Hematopoietic multipotent progenitor cell treated with erythropoietin and hydrocortisone succinate and interleukin-3 and kit ligand, for 17 days (in vitro differentiated cells): ENCODE measurements at regions not wholly inside any gene's neighbourhood (a gene's known extent, or its start where the extent isn't known, plus 50 kb on each side); places are given as distances from the start of the nearest gene placed in this dataset.

Experiments
- DNase-seq: peaks from one replicate; pipeline ENCODE4 v3.0.0-alpha.2; 2015; ENCODE audit warnings: low spot score

DNA sequence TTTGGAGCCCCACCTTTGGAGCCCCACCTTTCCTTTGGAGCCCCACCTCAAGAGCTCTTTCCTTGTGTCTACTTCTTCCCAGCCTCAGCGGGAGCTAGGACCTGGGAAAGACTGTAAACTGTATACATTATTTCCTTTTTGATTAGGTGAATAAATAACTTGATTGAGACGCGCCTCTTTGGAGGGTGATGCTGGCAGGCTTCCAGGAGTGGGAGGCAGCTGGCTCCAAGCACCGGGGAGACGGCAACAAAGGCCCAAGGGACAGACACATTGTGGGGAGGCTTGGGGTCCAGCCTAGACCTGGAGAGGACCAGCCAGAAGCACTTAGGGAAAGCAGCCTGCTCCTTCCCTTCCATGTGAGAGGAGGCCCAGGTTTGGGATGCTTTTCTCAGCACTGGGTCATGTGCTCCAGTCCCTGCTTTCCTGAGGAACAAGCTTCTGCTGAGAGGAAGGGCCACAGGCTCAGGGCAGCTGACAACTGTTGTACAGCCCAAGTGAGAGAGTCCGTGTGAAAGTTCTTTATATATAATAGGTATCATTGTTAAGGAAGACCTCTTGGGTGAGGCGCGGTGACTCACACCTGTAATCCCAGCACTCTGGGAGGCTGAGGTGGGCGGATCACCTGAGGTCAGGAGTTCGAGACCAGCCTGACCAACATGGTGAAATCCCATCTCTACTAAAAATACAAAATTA, 297.2 kb upstream of the SLC14A2 start:
- DNase-seq: no peak

GRCh38 chr18:45320724-45321123, 294.6 kb upstream of the SLC14A2 start:
- DNase-seq: no peak

DNA sequence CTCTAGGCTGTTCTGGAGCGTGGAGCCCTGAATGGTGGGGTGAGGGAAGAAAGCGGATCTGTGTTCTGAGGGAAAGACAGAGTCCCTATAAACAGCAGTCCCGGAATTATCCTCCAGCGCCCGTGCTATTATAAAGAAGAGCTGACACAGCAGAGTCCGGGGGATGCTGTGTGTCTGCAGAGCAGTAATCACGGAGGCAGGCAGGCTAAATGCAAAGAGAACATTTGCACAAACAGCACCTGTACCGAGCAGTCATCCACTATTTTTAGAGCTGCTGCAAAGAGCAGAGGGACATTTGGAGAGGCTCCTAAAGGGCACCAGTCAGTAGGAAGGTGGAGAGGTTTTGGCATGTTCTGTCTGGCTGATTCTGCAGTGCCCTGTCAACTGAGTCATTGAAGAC, 293.8 kb upstream of the SLC14A2 start:
- no peak for DNase-seq

DNA sequence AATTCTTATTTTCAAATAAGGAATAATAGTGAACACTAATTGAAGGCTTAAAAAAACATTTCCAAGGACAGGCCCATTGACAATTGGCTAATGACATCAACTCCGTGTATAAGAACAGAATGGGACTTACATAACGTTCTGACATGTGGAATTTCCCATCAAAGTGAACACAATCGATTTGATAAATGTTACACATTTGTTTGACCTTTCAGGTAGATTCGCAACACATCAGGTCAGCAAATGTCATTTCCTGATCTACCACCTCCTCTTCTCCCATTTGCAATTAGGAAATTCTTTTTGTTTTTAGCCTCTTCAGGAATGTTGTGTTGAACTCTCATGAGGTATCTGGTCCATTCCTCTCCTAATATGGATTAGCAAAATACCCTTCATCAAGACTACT, 292.9 kb upstream of the SLC14A2 start:
- no peak for DNase-seq

GRCh38 chr18:45324101-45324494, 291.2 kb upstream of the SLC14A2 start:
- no peak for DNase-seq

DNA sequence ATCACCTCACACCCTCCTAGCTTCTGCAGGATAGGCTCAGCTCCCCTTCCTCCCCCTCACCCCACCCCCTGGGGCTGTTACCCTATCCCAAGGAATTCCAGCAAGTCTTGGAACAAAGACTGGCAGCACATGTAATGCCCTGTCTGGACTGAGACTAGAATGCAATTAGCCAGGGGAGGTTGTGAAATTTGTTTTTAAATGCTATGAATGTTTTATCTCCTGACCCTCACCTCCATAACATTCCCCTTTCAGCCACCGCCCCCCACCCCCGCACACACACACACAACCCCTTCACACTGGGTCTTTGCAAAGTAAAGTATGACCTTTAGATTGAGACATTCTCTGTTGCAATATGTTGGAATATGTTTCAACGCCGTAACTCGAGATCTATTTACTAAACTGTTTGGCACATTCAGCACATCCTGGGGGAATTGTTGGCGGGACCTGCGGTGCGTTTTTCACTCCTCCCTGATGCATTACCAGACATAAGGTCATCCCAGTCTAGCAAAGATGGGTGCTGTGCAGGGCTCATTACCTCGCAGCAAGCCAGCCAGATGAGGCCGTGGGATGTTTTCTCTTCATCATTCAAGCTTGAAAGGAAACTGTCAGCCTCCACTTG, 290.7 kb upstream of the SLC14A2 start:
- no peak for DNase-seq

DNA sequence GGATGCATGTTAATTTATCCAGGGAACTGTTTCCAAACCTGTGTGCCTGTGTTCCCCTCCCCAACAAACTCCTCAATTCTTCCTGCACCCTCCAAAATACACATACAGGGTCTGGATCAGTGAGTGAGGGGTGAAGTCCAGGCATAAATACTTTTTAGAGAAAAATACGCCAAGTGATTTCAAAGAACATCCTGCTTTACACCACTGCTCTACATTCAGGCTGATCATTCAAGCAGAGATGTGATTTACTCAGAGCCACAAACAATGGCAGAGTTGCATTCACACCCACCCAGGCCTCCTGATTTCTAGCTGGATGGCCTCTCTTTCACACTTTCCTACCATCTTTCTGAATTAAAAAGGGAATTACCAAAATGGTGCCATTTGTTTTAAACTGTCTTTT, 289.5 kb upstream of the SLC14A2 start:
- no peak for DNase-seq

GRCh38 chr18:45326505-45326904, 288.8 kb upstream of the SLC14A2 start:
- DNase-seq: no peak

DNA sequence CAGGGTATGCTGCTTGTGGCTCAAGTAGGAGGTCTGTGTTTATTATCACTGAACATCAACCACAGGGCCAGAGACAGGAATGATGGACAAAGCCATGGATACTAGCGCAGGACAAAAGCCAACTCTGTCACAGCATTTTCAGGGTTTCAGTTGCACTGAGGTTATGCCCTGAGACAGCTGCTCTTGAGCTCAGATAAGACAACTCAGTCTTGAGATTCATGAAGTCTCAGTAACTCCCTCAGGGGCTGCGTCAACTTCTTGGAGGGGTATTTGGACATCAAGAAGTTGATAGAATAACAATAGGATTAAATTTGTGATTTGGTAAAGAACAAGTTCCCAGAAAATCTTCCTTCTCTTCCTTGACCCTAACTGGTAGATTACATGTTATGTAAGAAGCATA, 287.0 kb upstream of the SLC14A2 start:
- no peak for DNase-seq

DNA sequence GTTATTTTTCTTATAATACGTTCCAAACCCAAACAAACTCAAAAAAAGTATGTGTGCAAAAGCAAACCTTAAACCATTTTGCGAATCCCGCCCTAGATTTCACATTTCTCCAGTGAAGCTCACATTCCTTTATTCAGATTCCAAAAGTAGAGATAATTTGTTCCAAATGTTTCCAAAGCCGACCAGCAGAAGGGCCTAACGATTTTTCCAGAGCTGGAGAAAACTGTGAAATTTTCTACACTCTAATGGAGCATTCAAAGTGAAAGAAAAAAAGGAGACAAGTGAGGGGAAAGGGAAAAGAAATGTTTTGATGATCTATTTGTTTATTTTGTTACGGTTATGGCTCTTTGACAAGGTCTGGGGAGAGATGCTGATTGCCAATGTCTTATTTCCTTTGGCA, 286.5 kb upstream of the SLC14A2 start:
- DNase-seq: no peak

DNA sequence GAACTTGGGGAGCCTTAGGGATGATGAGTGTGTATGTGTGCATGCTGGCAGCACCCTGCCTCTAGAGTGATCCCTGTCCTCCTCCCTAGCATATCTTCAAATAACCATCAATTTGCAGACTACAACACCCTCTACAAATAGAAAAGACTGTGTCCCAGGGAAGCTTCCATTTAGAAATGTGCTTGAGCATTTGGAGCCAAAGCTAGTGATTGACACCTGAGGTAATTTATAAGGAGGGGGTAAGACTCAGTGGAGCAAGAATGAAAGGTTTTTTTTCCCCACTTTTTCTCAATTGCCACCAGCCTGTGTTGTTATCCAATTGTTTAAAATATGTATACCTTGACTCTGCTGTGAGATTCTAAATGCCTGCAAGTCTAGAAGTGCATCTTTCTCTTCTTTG, 286.0 kb upstream of the SLC14A2 start:
- DNase-seq: no peak

GRCh38 chr18:45330170-45330594, 285.1 kb upstream of the SLC14A2 start:
- no peak for DNase-seq

DNA sequence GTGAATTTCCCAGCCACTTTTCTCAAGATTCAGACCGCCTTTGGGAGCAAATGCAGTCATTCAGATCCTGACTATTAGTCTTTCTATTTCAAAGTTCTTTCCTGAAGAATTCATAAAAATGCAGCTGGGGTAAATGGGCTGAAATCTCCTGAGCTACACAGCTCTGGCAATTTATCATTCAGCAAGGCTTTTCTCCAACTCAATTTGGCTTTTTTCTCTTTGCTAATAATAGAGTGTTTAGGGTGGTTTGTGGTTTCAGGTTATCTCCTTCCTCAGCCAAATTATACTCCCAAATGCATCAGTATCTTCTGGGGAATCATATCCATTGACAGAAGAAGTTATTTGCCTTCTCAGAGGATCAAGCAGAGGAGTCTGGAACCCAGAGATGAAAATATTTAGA, 282.4 kb upstream of the SLC14A2 start:
- no peak for DNase-seq

GRCh38 chr18:45334191-45334590, 281.1 kb upstream of the SLC14A2 start:
- DNase-seq: no peak

DNA sequence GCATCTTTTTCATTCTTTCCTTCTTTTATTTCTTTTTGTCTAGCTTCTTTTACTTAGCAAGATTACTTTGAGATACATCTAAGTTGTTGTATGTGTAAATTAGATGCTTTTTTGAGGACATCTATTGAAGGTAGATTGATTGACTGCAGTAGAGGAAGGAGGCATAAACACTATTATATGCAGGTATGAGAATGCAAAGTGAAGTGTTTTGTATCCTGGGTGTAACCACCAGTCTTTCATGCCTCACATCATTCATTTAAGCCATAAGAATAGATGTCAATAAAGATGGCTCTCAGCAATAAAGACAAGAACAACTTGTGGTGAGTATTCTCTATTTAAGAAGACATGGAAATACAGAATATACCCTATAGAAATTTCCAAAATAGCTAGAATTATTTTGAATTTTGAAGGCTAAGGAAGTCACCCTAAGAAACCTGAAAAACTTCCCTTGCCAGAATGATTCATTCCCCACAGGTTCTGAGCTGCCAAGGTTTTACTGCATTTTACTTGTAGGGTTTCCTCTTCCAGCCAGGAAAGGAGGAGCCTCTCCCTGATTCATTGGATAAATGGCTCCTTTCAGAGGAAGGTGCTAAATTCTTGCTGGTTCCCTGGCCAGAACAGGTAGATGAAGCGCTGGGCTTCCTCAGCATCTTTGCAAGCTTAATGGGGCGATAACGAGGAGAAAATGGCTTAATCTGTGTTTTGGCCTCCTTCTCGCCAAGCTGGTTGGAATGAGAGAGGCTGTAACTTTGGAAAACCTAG, 279.8 kb upstream of the SLC14A2 start:
- DNase-seq: no peak

DNA sequence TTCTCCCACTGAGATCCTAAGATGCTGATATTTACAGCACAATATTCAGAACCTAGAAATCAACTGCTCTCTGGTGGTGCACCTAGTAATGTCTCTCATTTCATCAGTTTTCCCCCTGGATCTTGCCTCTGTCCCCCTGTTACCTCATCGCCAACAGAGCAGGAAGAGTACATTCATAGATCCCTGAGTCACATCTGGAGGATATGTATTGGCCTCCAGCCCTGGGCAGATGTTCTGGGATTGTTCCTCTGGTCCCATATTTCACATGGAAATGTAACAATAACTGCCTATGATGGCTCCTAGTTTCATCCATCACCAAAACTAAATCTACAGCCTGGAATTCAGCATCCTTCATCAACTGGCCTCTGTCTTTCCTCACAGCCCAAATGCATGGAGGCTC, 278.8 kb upstream of the SLC14A2 start:
- no peak for DNase-seq

DNA sequence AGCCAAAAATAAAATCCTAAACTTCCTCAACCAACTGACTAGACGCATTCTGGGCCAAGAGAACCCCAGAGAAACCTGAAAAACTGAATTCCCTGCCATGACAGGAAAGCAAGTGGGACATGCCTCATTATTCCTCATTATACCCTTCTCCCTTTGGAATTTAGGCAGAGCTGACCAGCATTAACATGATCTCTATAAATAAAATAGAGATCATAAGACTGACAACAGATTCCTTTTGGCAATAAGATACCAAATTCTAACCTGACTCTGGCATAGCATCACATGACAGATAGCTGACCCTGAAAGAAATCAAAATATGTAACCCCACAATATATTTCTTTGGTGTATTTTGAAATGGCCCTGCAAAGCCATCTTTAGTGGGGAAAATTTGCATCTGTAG, 277.8 kb upstream of the SLC14A2 start:
- DNase-seq: no peak

GRCh38 chr18:45339810-45340550, 275.3 kb upstream of the SLC14A2 start:
- no peak for DNase-seq

DNA sequence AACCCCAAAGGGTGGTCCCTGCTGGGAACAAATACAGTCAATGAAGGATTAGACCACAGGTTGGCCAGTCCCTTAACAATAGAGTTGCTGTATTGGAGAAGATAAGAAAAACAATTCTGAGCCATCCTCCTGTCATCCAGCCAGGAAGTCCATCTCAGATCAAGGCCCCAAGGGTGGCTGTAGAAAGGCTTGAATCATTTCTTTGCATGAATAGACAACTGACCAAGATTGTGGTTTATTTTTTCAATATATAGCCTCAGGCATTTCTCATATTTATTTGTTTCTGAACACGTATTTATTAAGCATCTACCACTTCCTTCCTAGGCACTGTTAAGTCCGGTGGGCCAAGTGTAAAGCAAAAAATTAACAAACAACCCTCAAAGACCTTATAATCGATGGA, 274.4 kb upstream of the SLC14A2 start:
- DNase-seq: no peak

- no peak for DNase-seq
Measured at GRCh38 chr18:45341454-45341853, 273.8 kb upstream of the SLC14A2 start.

DNA sequence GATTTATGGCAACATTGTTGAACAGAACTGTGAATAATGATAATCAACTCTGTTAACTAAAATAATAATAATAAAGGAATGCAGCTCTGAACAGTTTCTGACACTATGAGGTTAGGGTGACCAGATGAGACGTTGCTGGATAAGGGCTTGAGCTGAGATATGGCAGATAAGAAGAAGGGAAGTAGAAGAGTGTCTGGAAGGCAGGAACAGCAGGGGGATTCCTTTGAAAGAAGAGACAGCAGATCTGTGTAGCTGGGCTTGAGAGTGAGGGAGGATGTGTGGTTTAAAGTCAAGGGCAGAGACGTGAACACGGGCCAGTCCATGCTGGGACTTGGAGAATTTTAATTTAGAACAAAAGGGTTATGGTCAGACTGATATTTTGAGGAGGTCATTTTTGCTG, 273.1 kb upstream of the SLC14A2 start:
- DNase-seq: no peak

- no peak for DNase-seq
Measured at GRCh38 chr18:45342653-45343052, 272.6 kb upstream of the SLC14A2 start.

GRCh38 chr18:45343365-45343764, 271.9 kb upstream of the SLC14A2 start:
- DNase-seq: no peak
